ENCODE measurements at regions not wholly inside any gene's neighbourhood (a gene's known extent, or its start where the extent isn't known, plus 50 kb on each side); places are given as distances from the start of the nearest gene placed in this dataset.

DNA sequence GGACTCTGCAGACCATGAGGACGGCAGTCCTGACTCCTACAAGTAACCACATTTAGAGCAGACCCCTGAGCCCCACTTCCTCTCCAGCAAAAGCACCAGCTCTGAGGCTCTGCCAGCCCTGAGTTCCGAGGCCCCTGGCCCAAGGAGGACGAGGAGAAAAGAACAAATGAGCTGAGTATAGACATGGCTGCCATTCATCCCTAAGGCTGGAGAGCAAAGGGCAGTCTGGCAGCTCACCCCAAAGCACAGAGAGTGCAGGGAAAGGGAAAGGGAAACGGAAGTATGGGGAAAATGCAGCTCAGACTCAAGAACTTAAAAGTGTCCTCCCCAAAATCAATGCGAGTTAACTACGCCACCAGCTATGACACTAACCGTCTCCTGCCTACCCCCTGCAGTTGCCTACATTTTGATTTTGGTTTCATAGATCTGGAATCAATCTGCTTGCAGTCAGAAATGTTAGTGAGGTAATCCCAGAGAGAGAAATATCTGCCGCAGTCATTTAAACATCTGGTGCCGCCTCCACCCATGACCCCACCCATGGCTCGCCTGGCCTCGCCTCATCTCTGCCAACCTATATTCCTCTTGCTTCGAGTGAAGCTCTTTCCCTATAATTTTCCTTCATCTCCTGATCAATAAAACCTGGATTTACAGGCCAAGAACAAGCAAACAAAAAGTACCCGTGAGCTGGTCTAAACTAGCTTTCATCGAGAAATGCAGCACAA, 49.6 kb upstream of the AFDN start:
- TF ChIP-seq GATA2 (IDR thresholded peaks at IDR 0.05; ENCODE audit: low read depth, low read length) (no peak), GATA3 (IDR thresholded peaks at IDR 0.05; ENCODE audit: low read depth, low read length) (no peak)
